ENCODE measurements at regions not wholly inside any gene's neighbourhood (a gene's known extent, or its start where the extent isn't known, plus 50 kb on each side); places are given as distances from the start of the nearest gene placed in this dataset.
A peak's percentile ranks its signal among the peaks of the same experiment; 100 is the strongest.

GRCh38 chr3:191136347-191136746, 62.7 kb upstream of the OSTN start:
- H3K36me3 ChIP-seq (ENCODE audit: control insufficient read depth, insufficient read depth, low read length), result no peaks in the 10 kb centered on the region
- no peak overlapping the region for H3K9ac ChIP-seq (ENCODE audit: low read depth, low read length)
- H2AK5ac ChIP-seq (ENCODE audit: low read depth, low read length), result no peak overlapping the region
- no peak overlapping the region for H3K18ac ChIP-seq (ENCODE audit: low read depth, low read length)
- ChIA-PET POLR2A (ENCODE audit: unreplicated experiment) (no interaction called here), CTCF (interaction anchor here (1.4 kb wide), 1 partner anchor 12 kb away, joined by 4 read pairs; no protein-coding TSS in a partner anchor)
- BruUV-seq (replicated peaks), result no TSS peak
- no peak overlapping the region for H3K14ac ChIP-seq (replicated peaks; ENCODE audit: low read depth, low read length)
- H2BK120ac ChIP-seq (ENCODE audit: low read depth, low read length), result no peak overlapping the region; the same call in 1 of the 2 replicates
- no peaks in the 10 kb centered on the region for H3K9me3 ChIP-seq (ENCODE audit: control insufficient read depth, insufficient read depth, low read length)
- no peak overlapping the region for H4K8ac ChIP-seq (ENCODE audit: low read depth in 2 of 2, low read length in 2 of 2)
- no peak overlapping the region for H2AFZ ChIP-seq (replicated peaks; ENCODE audit: low read length, poor library complexity)
- ATAC-seq (ENCODE audit: low read depth), result peak; percentile 49; the same call in 1 of the 2 replicates
- H3K79me1 ChIP-seq (ENCODE audit: low read depth in 1 of 2, low read length in 2 of 2), result no peaks in the 10 kb centered on the region
- intact Hi-C loops (cut with micrococcal nuclease) (loop anchor here (2.0 to 10.0 kb wide), 3 partner anchors 192 to 1306 kb away; partner anchors contain the start of gene CCDC50), dilution Hi-C loops (cut with HindIII; ENCODE audit: low sequenced_read_pairs, unreplicated experiment) (no loop called here), in situ Hi-C loops (cut with MboI; ENCODE audit: low sequenced_read_pairs) (no loop called here)
- no peak overlapping the region for H3K56ac ChIP-seq (ENCODE audit: extremely low read depth, insufficient read depth, low read length)
- no peak overlapping the region; the same call in 1 of the 2 replicates for H2BK20ac ChIP-seq (ENCODE audit: low read depth, low read length)
- TF ChIP-seq CTCF (conservative IDR thresholded peaks at IDR 0.05; ENCODE audit: low read depth, low read length) (peak; percentile 44), USF2 (IDR thresholded peaks at IDR 0.05; ENCODE audit: low read depth, low read length) (no peak), RAD21 (IDR thresholded peaks at IDR 0.05; ENCODE audit: low read length) (peak; percentile 46; the same call in 1 of the 2 replicates), MXI1 (IDR thresholded peaks at IDR 0.05; ENCODE audit: borderline replicate concordance, low read depth, low read length) (no peak), SMC3 (IDR thresholded peaks at IDR 0.05; ENCODE audit: low read depth, low read length) (peak; percentile 20; the same call in 1 of the 2 replicates), ELK1 (IDR thresholded peaks at IDR 0.05; ENCODE audit: borderline replicate concordance, low read depth, low read length) (no peak)
- H3K23ac ChIP-seq (ENCODE audit: low read depth, low read length), result no peak overlapping the region
- H2BK5ac ChIP-seq (ENCODE audit: low read depth, low read length, poor library complexity, severe bottlenecking), result no peak overlapping the region
- no peak overlapping the region for H3K4me2 ChIP-seq (ENCODE audit: low read depth, low read length)
- no peak overlapping the region for H3K4ac ChIP-seq (ENCODE audit: low read depth, low read length)
- 80% methylated on average over 2 of the region's 6 CpGs; no CpG with 5 or more reads in 1 of the 2 experiments for WGBS, 2 experiments (ENCODE audit: extremely low coverage in 2 of 2, insufficient read length in 1 of 2)
- H4K20me1 ChIP-seq (ENCODE audit: insufficient read depth, low read length), result no peaks in the 10 kb centered on the region
- DNase-seq, result peak; percentile 18
- H2BK15ac ChIP-seq (ENCODE audit: low read depth, low read length), result no peak overlapping the region
- H3K27me3 ChIP-seq (ENCODE audit: control insufficient read depth, insufficient read depth, low read length), result no peaks in the 10 kb centered on the region
- H3K4me3 ChIP-seq (ENCODE audit: insufficient read depth, low read depth, low read length), result no peak overlapping the region
- H3K9me1 ChIP-seq (ENCODE audit: insufficient read depth, low read length), result no peaks in the 10 kb centered on the region
- no peak overlapping the region for H2AK9ac ChIP-seq (replicated peaks; ENCODE audit: low read depth, low read length, poor library complexity)
- H4K91ac ChIP-seq (ENCODE audit: insufficient read depth, low read depth, low read length), result no peak overlapping the region
- H3K4me1 ChIP-seq (ENCODE audit: control insufficient read depth, insufficient read depth, low read length), result no peaks in the 10 kb centered on the region
- no peak overlapping the region for H3K27ac ChIP-seq (ENCODE audit: insufficient read depth, low read length)
- no peak overlapping the region; the same call in 1 of the 2 replicates for H4K5ac ChIP-seq (ENCODE audit: low read depth, low read length)

Measured in IMR-90 (cell line).